Testis (tissue), 2 donors: ENCODE measurements at regions not wholly inside any gene's neighbourhood (a gene's known extent, or its start where the extent isn't known, plus 50 kb on each side); places are given as distances from the start of the nearest gene placed in this dataset.

ENCODE experiments used
- POLR2A ChIP-seq: fragments of 450-650 bp; IDR thresholded peaks from one replicate; pipeline ENCODE4 v1.6.1; 2017; ENCODE audit warnings: antibody characterized with exemption, mild to moderate bottlenecking, moderate library complexity
- TF ChIP-seq, protein P1 (sequence below), 3 experiments: fragments of 450-650 bp in 2 of 3; fragments of 200-600 bp in 1 of 3; sonication (generic) in 1 of 3; IDR thresholded peaks; one replicate each; pipeline ENCODE4 v1.5.1; 2016 to 2019; ENCODE audit warnings: antibody characterized with exemption in 3 of 3, mild to moderate bottlenecking in 2 of 3, moderate library complexity in 1 of 3

DNA sequence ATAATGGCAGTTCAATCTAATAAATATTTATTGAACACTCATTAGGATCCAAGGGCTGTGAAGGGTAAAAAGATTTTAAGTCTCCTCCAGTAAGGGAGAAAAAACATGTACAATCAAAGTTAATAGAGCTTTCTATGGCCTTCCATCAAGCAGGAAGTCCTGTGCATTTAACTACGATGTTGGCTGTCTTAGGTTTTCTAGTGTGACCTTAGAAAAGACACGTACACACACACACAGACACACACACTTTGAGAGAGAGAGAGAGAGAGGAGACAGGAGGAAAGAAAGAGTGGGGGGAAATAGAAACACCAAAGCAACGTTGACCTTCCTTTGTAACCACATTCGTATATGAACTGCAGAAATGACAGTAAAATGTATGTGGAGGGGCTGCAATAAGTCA is 126.1 kb upstream of the TMC3 start:
- TF ChIP-seq POLR2A, result no peak
- TF ChIP-seq, protein P1, sequence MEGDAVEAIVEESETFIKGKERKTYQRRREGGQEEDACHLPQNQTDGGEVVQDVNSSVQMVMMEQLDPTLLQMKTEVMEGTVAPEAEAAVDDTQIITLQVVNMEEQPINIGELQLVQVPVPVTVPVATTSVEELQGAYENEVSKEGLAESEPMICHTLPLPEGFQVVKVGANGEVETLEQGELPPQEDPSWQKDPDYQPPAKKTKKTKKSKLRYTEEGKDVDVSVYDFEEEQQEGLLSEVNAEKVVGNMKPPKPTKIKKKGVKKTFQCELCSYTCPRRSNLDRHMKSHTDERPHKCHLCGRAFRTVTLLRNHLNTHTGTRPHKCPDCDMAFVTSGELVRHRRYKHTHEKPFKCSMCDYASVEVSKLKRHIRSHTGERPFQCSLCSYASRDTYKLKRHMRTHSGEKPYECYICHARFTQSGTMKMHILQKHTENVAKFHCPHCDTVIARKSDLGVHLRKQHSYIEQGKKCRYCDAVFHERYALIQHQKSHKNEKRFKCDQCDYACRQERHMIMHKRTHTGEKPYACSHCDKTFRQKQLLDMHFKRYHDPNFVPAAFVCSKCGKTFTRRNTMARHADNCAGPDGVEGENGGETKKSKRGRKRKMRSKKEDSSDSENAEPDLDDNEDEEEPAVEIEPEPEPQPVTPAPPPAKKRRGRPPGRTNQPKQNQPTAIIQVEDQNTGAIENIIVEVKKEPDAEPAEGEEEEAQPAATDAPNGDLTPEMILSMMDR (IDR thresholded peaks at IDR 0.05), result no peak
